Endometrial microvascular endothelial cells (primary cell): ENCODE measurements at regions not wholly inside any gene's neighbourhood (a gene's known extent, or its start where the extent isn't known, plus 50 kb on each side); places are given as distances from the start of the nearest gene placed in this dataset.

Experiments used
- in situ Hi-C: cut with HindIII; loops from 2 replicates; pipeline ENCODE4 v1.10.0; 2017; ENCODE audit warnings: low sequenced_read_pairs, low pct_unique_long_range_greater_than_20kb; ENCODE audit errors: inconsistent ontology term

GRCh38 chr3:182258538-182259177 is 534.6 kb upstream of the ATP11B start:
- in situ Hi-C loops, result no loop called here

- in situ Hi-C loops, result no loop called here
Observed at GRCh38 chr3:182259579-182259978, 533.7 kb upstream of the ATP11B start.

- in situ Hi-C loops, result no loop called here
Observed at GRCh38 chr3:182261041-182261440, 532.3 kb upstream of the ATP11B start.

GRCh38 chr3:182268711-182269110 is 524.6 kb upstream of the ATP11B start:
- in situ Hi-C loops, result no loop called here

GRCh38 chr3:182276512-182276911 is 516.8 kb upstream of the ATP11B start:
- in situ Hi-C loops, result no loop called here

GRCh38 chr3:182284793-182285192 is 508.5 kb upstream of the ATP11B start:
- in situ Hi-C loops, result no loop called here

GRCh38 chr3:182292591-182292990 is 500.7 kb upstream of the ATP11B start:
- in situ Hi-C loops, result no loop called here

GRCh38 chr3:182294256-182294655 is 499.0 kb upstream of the ATP11B start:
- in situ Hi-C loops, result no loop called here

GRCh38 chr3:182294696-182295095 is 498.6 kb upstream of the ATP11B start:
- in situ Hi-C loops, result no loop called here

GRCh38 chr3:182300266-182300665 is 493.0 kb upstream of the ATP11B start:
- in situ Hi-C loops, result no loop called here

GRCh38 chr3:182303169-182303568 is 490.1 kb upstream of the ATP11B start:
- in situ Hi-C loops, result no loop called here

- in situ Hi-C loops, result no loop called here
Observed at GRCh38 chr3:182305881-182306665, 487.2 kb upstream of the ATP11B start.

GRCh38 chr3:182308328-182308727 is 485.0 kb upstream of the ATP11B start:
- in situ Hi-C loops, result no loop called here

GRCh38 chr3:182309120-182309519 is 484.2 kb upstream of the ATP11B start:
- in situ Hi-C loops, result no loop called here

- in situ Hi-C loops, result no loop called here
Observed at GRCh38 chr3:182315313-182315712, 478.0 kb upstream of the ATP11B start.

- in situ Hi-C loops, result no loop called here
Observed at GRCh38 chr3:182323126-182323700, 470.1 kb upstream of the ATP11B start.

- in situ Hi-C loops, result no loop called here
Observed at GRCh38 chr3:182323898-182324297, 469.4 kb upstream of the ATP11B start.

- in situ Hi-C loops, result no loop called here
Observed at GRCh38 chr3:182325213-182325950, 467.9 kb upstream of the ATP11B start.

GRCh38 chr3:182327196-182327681 is 466.1 kb upstream of the ATP11B start:
- in situ Hi-C loops, result no loop called here
